Fibroblast of lung (primary cell): ENCODE measurements at regions not wholly inside any gene's neighbourhood (a gene's known extent, or its start where the extent isn't known, plus 50 kb on each side); places are given as distances from the start of the nearest gene placed in this dataset.

Source experiments
- DNase-seq, 2 donors: peaks; one replicate each; pipeline versions ENCODE4 v3.0.0 to v3.0.0-alpha.2; 2010; ENCODE audit warnings: low read depth in 2 of 2
- H2AFZ ChIP-seq: 2 replicates; pipeline ENCODE4 v1.5.1; 2012; ENCODE audit warnings: low read length, control low read depth, inconsistent platforms
- H3K27ac ChIP-seq: 2 replicates; pipeline ENCODE4 v1.5.1; 2011; ENCODE audit warnings: low read length, control low read depth; ENCODE audit not compliant: insufficient read depth
- H3K27me3 ChIP-seq: 2 replicates; pipeline ENCODE4 v1.5.1; 2011; ENCODE audit warnings: mild to moderate bottlenecking, low read length; ENCODE audit not compliant: control insufficient read depth, insufficient read depth
- H3K36me3 ChIP-seq: 2 replicates; pipeline ENCODE4 v1.5.1; 2011; ENCODE audit warnings: low read length; ENCODE audit not compliant: control insufficient read depth, insufficient read depth
- H3K4me1 ChIP-seq: 2 replicates; pipeline ENCODE4 v1.5.1; 2011; ENCODE audit warnings: low read length; ENCODE audit not compliant: control insufficient read depth, insufficient read depth; ENCODE audit errors: extremely low read depth
- H3K4me2 ChIP-seq: 2 replicates; pipeline ENCODE4 v1.5.1; 2011; ENCODE audit warnings: low read length, control low read depth; ENCODE audit not compliant: insufficient read depth; ENCODE audit errors: extremely low read depth
- H3K4me3 ChIP-seq, 4 experiments: fragments of 200-600 bp in 1 of 4; sonication (generic) in 1 of 4; replicated peaks in 1 of 4; 2 replicates each; pipeline ENCODE4 v1.5.1; 2011 to 2016; ENCODE audit warnings: low read length in 4 of 4, low read depth in 3 of 4, mild to moderate bottlenecking in 3 of 4, control low read depth in 2 of 4, inconsistent platforms in 1 of 4, mixed read lengths in 1 of 4; ENCODE audit not compliant: insufficient read depth in 1 of 4; ENCODE audit errors: control extremely low read depth in 1 of 4
- H3K79me2 ChIP-seq: 2 replicates; pipeline ENCODE4 v1.5.1; 2012; ENCODE audit warnings: mild to moderate bottlenecking, low read length, inconsistent platforms; ENCODE audit not compliant: control insufficient read depth, insufficient read depth
- H3K9ac ChIP-seq: 2 replicates; pipeline ENCODE4 v1.5.1; 2011; ENCODE audit warnings: mild to moderate bottlenecking, low read length, control low read depth; ENCODE audit not compliant: insufficient read depth
- H3K9me3 ChIP-seq: 2 replicates; pipeline ENCODE4 v1.5.1; 2012; ENCODE audit warnings: low read depth, low read length; ENCODE audit not compliant: control insufficient read depth, insufficient read depth
- H4K20me1 ChIP-seq: 2 replicates; pipeline ENCODE4 v1.5.1; 2011; ENCODE audit warnings: low read length; ENCODE audit not compliant: control insufficient read depth, insufficient read depth; ENCODE audit errors: extremely low read depth
- CTCF ChIP-seq, 2 donors: IDR thresholded peaks in 1 of 2; conservative IDR thresholded peaks in 1 of 2; 1 replicate in 1 of 2; 2 replicates in 1 of 2; pipeline ENCODE4 v1.5.1; 2011 to 2012; ENCODE audit warnings: low read length in 2 of 2, control low read depth in 1 of 2, inconsistent platforms in 1 of 2, low read depth in 1 of 2, mild to moderate bottlenecking in 1 of 2
- EZH2 ChIP-seq: IDR thresholded peaks from 2 replicates; pipeline ENCODE4 v1.5.1; 2012; ENCODE audit warnings: low read length, control low read depth, mild to moderate bottlenecking; ENCODE audit errors: missing control alignments

GRCh38 chr6:40262363-40262762 lies 324.8 kb downstream of the LRFN2 start:
- no peaks in the 10 kb centered on the region for H4K20me1 ChIP-seq
- no peak for DNase-seq
- TF ChIP-seq CTCF (conservative IDR thresholded peaks at IDR 0.05 in 1 of 2, IDR thresholded peaks at IDR 0.05 in 1 of 2; ENCODE audit: low read depth in 1 of 2, low read length in 2 of 2) (no peak), EZH2 (no peak)
- H3K27me3 ChIP-seq: no peaks in the 10 kb centered on the region
- no peak overlapping the region for H3K27ac ChIP-seq
- H3K9me3 ChIP-seq: no peaks in the 10 kb centered on the region
- H2AFZ ChIP-seq: no peak overlapping the region
- H3K36me3 ChIP-seq: no peaks in the 10 kb centered on the region
- H3K79me2 ChIP-seq: no peaks in the 10 kb centered on the region
- H3K4me2 ChIP-seq: no peak overlapping the region
- H3K4me1 ChIP-seq: no peaks in the 10 kb centered on the region
- H3K9ac ChIP-seq: no peak overlapping the region
- no peak overlapping the region for H3K4me3 ChIP-seq

GRCh38 chr6:40258531-40258930 lies 324.3 kb upstream of the MOCS1 start:
- TF ChIP-seq CTCF (conservative IDR thresholded peaks at IDR 0.05 in 1 of 2, IDR thresholded peaks at IDR 0.05 in 1 of 2; ENCODE audit: low read depth in 1 of 2, low read length in 2 of 2) (no peak), EZH2 (no peak)
- DNase-seq: no peak
- H3K36me3 ChIP-seq: no peaks in the 10 kb centered on the region

GRCh38 chr6:40256831-40257230 lies 322.6 kb upstream of the MOCS1 start:
- Histone ChIP-seq H3K36me3 (no peaks in the 10 kb centered on the region), H3K4me3 (no peak overlapping the region), H3K4me2 (no peak overlapping the region), H3K27me3 (no peaks in the 10 kb centered on the region), H3K79me2 (no peaks in the 10 kb centered on the region), H3K9me3 (no peaks in the 10 kb centered on the region), H3K9ac (no peak overlapping the region), H3K27ac (no peak overlapping the region), H3K4me1 (no peaks in the 10 kb centered on the region), H2AFZ (no peak overlapping the region), H4K20me1 (no peaks in the 10 kb centered on the region)
- no peak for DNase-seq
- TF ChIP-seq CTCF (conservative IDR thresholded peaks at IDR 0.05 in 1 of 2, IDR thresholded peaks at IDR 0.05 in 1 of 2; ENCODE audit: low read depth in 1 of 2, low read length in 2 of 2) (no peak), EZH2 (no peak)

More at GRCh38 chr6:40258531-40258930, 324.3 kb upstream of the MOCS1 start:
- Histone ChIP-seq H3K27me3 (no peaks in the 10 kb centered on the region), H3K4me3 (no peak overlapping the region), H3K4me1 (no peaks in the 10 kb centered on the region), H3K9me3 (no peaks in the 10 kb centered on the region), H3K27ac (no peak overlapping the region), H3K79me2 (no peaks in the 10 kb centered on the region), H2AFZ (no peak overlapping the region), H4K20me1 (no peaks in the 10 kb centered on the region), H3K4me2 (no peak overlapping the region), H3K9ac (no peak overlapping the region)
